ENCODE measurements at regions not wholly inside any gene's neighbourhood (a gene's known extent, or its start where the extent isn't known, plus 50 kb on each side); places are given as distances from the start of the nearest gene placed in this dataset.

DNA sequence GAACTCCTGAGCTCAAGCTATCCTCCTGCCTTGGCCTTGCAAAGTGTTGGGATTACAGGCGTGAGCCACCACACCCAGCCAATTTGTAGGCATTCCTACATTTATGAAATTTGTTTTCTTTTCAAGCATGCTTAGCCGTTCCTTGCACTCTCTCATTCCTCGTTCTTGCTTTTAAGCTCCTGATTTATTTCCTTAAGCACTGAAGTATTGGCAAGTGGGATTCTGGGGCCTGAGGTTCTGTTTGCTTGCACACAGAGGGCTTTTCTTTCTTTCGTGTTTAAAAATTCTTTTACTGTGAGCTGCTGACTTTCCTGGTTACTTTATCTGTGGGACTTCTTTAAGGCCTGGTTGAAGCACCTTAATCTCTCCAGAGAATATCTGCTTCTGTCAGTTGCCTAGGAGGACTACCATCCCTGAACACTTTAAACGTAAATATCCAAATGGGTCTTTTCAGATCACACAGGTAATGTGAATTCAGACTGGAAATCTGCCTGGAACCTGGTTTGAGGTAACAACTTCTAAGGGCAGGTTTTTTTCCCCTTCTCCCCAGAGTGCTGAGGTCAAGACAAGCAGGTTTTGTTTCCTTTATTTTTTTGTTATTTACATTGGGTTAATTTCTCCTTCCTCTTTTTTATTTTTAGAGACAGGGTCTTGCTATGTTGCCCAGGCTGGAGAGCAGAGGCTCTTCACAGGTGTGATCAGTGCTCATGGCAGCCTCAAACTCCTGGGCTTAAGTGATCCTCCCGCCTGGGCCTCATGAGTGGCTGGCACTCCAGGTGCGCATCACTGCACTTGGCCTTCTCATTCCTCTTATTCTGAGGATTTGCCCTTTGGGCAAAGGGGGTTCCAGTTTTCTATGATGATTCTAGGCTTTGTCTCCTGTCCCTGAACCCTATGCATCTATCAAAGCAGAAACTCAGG is 102.9 kb downstream of the PFKFB3 start:
- DNase-seq (ENCODE audit: low read depth): no peak

DNA sequence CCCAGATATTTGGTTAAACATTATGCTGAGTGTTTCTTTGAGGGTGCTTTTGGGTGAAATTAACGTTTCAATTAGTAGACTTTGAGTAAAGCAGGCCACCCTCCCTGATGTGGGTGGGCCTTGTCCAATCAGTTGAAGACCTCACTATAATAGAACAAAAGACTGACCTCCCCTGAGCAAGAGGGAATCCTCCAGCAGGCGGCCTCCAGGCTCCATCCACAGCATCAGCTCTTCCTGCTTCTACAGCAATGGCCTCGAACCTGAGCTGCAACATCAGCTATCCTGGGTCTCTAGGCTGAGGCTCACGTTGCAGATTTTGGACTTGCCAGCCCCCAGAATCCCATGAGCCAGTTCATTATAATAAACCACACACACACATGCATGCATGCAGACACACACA is 104.2 kb downstream of the PFKFB3 start:
- DNase-seq (ENCODE audit: low read depth): no peak

DNA sequence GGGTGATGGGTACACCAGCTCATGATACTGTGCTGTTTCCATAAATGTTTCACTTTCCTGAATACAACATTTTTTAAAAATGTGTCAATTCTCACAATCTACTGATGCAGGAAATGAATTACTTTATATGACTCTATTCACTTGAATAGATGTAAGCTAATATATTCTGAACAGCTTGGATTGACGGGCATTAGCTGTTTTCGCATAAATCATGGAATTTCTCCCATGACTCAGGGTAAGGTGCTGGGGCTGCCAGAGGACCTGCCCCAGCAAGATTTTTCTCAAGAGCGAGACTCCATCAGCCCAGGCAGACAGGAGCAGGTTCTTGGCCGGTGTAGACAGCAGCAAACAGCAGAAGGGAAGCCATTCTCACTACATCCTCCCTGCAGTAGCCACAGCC is 107.1 kb downstream of the PFKFB3 start:
- no peak for DNase-seq (ENCODE audit: low read depth)

DNA sequence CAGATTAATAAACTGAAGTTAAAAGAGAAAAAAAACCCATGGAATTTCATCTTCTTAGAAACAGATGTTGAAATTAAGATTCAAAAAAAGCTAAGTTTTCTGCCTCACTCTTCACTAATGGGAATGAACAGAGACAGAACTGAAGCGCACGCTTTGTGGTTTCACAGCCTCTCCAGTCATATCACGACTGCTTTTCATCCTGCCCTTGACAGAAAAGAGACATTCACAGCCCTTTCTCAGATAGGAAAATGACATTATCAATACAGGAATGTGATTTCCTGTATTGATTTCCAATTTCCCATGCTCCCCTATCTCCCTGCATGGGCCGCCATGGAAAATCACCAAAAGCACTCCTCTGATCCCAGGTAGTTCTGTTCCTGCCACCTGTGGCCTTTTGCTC is 108.2 kb downstream of the PFKFB3 start:
- DNase-seq (ENCODE audit: low read depth): no peak

DNA sequence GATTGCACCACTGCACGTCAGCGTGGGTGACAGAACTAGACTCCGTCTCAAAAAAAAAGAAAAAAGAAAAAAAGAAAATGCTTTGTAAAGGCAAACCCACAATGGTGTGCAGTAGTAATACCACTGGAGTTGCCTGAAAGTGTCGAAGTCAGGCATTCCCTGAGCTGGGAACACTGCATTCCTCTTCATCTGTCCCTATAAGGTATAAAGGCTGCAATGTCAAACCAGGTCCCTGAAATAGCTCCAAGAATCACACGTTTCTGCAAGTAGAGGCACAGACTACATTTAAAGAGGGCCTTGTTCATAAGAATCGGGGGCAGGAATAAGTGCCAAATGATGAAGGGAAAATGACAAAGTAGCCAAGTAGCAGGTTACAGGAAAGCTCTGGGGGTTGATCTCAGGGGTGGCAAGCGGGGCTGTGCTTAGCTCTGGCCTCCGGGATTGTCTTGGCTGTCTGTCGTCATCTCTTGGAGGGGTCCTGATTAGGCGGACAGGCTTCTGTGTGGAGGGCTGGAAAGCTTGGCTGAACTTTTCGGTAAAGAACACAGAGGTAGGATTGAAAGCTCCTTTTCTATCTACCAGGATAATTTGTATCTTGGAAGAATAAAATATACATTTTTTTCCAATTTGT is 109.1 kb downstream of the PFKFB3 start:
- no peak for DNase-seq (ENCODE audit: low read depth)

DNA sequence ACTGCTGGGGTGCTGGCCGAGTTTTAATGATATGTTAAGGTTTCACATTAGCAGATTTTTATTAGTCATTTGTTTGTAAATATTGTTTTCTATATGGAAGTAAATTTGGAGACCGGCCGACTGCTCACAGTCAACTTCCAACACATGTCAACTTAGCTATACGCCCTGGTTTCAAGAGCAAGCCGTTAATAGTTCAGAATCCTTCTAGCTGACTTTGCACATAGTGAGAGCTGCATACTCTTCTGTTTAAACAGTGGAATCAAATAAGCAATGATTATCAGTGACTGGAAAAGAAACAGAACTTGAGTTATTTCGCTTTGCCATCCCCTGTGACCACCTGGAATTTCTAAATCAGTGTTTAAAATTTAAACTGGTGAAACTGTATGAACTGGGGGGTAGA is 109.9 kb downstream of the PFKFB3 start:
- no peak for DNase-seq (ENCODE audit: low read depth)

DNA sequence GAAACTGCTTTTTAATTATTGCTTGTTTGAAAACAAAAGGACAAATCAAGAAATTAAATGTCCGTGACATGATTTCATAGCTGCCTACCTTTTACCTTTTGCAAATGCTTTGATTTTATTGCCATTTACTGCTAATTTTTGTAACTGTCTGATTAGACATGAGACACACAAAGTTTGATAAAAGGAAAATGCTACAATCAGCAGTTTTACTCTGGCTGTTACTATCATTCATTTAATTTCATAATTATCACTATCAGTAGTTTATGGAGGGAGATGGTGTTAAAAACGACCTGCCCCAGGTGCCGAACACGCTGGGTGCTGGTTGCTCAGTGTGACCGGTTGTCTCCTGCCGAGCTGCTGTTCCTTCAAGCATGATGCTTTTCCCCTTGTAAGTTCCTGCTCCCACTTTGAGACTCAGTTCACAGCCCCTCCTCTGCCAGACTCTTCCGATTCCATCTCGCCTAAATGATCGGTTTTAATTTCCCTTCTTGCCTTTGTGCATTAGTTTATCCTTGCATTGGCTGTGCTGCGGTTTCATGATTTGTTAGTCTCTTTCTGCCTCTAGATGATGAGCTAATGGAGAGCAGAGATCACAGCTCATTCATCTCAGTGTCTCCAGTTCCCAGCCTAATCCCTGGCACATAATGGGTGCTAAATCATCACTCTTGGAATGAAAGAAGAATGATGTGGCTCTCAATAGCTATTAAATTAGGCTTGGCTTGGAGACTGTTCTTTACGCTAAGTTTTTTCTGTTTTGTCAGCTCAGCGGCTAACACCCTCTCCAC is 110.6 kb downstream of the PFKFB3 start:
- DNase-seq (ENCODE audit: low read depth): no peak

DNA sequence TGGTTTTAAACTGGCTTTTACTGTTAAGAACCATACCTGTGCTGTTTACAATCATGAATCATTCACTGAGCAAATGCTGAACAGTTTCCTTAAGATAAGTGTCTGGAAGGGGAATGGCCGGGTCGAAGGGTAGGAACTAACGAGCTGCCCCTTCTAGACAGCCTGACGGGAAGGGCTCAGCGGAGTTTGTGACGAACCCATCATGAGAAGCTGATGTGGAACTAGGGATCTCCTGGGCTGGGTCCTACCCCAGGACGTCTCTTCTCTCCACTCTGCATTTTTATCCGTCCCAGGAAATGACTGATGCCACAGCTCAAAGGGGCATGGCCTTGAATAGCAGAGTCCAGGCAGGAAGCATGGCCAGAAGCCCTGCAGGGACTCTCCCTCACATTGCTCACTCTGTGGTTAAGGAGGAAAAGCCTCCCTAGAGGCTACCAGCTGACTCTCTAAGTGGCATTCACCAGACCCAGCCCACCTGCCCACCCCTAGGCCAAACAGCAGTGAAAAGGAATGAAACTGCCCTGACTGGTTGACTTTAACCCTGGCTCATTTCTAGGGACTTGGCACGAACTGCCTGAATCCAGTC is 112.0 kb downstream of the PFKFB3 start:
- peak; percentile 13 for DNase-seq (ENCODE audit: low read depth)

DNA sequence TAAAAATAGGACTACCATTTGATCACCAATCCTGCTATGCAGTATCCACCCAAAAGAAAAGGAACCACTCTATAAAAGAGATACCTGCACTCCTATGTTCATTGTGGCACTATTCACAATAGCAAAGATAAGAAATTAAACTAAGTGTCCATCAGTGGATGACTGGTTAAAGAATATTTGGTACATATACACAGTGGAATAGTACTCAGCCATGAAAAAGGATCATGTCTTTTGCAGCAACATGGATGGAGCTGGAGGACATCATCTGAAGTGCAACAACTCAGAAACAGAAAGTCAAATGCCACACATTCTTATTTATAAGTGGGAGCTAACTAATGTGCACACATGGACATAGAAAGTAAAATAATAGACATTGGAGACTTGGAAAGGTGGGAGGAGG is 116.4 kb downstream of the PFKFB3 start:
- no peak for DNase-seq (ENCODE audit: low read depth)

DNA sequence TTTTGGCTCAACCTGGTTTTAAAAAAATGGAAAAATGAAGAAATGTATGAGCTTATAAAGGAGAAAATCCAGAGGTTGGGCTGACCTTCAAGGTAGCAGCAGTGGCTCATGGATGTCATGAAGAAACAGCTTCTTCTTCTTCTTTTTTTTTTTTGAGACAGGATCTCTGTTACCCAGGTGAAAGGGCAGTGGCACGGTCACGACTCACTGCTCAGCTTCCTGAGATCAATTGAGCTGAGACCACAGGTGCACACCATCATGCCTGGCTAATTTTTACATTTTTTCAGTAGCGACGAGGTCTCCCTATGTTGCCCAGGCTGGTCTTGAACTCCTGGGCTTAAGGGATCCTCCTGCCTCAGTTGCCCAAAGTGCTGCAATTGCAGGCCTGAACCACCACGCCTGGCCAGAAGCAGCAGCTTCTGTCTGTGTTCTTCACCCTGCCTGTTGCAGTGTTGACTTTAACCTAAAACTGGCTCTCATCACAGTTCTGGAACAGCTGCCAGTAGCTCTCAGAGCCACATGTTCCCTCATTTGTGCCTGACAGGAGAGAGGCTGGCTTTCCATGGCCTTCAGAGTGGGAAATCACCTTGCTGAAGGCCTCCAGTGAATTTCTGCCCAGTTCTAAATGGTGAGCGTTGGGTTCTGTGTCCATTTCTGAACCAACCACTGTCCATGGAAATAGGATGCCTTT is 117.7 kb downstream of the PFKFB3 start:
- DNase-seq (ENCODE audit: low read depth): no peak

DNA sequence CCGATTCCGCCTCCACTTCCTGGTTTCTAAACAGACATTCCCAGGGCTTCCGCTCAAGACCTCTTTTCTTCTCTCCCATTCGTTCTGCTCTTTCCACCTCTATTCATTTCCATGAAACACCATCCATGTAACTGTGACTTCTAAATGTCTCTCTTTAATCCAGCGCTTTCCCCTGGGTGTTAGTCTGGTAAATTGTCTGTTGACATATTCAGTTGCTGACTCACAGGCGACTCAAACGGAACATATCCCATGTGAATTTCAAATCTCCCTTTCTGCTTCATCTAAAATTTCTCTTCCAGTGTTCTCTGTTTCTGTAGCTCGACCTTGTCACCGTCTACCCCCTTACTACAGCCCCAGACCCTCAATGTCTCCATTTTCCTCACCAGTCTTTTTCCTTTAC is 119.1 kb downstream of the PFKFB3 start:
- peak; percentile 54 for DNase-seq (ENCODE audit: low read depth)

DNA sequence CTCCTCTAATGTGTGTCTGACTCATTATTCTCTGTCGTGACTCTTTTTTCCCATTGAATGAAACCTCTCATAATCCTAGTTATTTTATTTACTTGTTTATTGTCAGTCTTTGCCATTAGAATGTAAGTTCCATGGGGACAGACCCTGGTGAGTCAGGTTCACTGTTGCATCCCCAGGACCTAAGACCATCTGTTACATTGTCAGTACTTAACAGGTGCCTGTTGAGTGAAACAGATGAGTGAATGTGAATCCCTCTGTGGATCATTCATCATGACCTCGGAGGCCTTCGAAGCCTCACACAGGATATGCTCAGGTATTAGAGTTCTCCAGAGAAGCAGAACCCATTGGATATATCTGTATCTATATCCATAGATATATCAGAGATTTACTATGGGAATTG is 120.1 kb downstream of the PFKFB3 start:
- no peak for DNase-seq (ENCODE audit: low read depth)

DNA sequence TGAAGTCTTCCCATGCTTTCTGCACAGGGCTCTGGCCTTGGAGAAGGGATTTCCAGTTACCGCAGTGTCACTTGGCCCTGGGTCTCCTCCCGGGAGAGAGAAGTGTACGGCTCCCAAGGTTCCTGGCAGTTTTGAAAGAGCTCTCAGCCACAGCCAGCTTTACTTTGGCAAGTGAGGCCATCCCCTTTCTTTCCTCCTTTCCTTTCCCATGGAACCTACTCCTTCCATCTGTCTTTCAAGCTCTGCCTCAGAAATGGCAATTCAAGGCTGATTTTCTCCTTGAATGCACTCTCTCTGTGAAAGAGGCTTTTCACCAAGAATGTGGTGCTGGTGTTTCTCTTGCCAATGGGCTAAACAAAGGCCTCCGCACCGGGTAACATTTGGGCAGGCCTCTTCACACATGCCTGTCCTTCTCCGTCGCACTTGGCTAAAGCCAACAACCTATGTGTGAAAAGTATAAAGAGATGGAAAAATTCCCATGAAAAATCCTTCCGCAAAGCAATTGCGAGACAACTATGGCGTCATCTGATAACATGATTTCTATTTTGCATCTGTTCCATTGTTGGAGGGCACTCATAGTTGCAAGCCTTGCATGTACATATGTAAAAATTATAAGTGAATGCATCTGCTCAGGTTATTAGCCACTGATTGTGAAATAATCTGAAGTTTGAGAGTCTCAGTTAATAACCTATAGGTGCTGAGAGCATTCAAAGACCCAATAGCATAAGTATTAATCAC is 125.4 kb downstream of the PFKFB3 start:
- no peak for DNase-seq (ENCODE audit: low read depth)

DNA sequence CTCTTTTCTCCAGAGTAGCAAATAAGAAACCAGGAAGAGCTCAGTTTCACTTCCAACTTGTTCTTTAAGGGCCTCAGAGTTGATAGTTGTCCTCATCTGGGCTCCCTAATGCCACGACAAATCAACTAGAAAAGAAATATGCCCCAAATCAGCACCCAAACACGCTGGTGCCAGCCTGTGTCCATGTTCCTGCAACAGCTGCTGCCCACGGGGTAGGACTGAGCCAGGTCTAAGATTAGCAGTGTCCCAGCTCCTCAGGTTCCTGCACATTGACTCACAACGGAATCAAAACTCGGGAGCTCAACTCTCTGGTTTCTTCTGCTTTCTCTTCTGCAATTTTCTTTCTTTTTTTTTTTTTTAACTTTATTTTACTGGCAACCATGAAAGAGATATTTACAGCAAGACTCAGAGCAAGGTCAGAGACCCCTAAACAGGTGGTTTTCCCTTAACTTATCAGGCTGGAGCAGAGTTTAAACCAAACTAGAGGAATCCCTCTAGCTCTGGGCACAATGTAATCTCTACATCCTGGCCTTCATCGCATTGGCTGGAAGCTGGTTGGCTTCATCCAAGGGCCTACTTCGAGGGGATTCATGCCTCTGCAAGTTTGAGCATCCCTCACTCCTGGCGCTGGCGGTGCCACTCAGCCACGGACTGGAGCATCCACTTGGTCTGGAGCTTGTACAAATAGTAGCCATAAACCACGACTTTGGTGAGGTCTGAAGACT is 126.1 kb downstream of the PFKFB3 start:
- DNase-seq (ENCODE audit: low read depth): no peak

DNA sequence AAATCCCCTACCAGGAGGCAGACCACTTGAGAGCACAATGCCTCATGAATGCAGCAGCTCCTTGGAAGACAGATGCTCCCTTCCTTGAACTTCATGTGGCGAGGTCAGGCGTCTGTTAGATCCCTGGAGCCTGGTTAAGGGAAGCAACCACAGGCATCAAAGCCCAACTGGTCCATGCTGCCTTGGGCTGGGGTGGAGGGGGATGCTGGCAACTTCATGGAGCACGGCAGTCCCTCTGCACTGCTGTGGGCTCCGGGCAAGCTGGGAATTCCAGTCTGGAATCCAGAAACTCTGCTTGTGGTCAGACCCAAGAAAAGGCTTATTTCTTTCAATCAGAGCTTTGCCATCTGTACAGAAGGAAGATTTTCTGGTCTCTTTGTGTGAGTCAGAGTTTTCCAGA is 130.4 kb downstream of the PFKFB3 start:
- DNase-seq (ENCODE audit: low read depth): no peak

DNA sequence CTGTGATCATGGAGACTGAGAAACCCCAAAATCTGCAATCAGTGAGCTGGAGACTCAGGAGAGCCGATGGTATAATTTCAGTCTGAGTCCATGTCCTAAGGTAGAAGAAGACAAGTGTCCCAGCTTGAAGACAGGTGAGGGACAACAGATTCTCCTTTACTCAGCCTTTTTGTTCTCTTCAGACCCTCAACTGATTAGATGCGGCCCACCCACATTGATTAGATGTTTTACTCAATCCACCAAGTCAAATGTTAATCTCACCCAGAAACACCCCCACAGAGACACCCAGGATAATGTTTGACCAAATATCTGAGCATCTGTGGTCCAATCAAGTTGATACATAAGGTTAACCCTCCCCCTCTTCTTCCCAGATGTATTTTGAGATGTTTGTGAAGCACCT is 131.2 kb downstream of the PFKFB3 start:
- no peak for DNase-seq (ENCODE audit: low read depth)

DNA sequence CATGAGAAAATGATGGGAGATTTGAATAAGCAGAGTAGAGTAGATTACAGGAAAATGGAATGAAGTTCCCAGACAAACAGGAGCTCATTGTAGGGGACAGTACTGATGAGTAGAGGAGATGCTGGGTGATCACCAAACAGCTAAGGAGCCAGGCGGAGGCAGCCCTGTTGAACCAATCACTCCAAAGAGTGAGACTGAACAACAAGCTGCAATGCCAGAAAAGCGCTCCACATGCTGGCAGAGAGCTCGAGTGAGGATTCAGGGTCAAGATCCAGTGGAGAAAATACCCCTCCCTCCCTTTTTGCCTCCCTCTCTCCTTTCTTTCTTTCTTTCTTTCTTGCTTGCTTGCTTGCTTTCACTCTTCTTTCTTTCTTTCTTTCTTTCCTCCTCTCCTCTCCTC is 133.3 kb downstream of the PFKFB3 start:
- DNase-seq (ENCODE audit: low read depth): no peak

DNA sequence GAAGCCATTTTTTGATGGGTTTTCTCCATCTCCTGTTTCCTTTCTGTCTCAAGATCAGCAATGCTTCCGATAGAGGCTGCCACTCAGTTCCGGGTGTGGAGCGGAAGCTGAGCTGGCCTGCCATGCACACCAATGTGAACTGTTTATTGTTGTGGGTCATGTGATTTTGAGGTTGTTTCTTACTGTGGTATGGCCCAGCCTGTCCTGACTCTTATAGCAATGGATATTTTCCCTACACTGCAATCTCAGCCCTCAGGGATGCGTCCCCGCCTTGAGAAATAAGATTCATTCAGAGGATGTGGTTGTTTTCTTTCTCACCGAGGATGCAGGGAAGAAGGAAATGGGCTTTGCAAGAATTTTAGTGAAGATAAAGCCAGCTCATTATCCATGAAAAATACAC is 134.7 kb downstream of the PFKFB3 start:
- no peak for DNase-seq (ENCODE audit: low read depth)

DNA sequence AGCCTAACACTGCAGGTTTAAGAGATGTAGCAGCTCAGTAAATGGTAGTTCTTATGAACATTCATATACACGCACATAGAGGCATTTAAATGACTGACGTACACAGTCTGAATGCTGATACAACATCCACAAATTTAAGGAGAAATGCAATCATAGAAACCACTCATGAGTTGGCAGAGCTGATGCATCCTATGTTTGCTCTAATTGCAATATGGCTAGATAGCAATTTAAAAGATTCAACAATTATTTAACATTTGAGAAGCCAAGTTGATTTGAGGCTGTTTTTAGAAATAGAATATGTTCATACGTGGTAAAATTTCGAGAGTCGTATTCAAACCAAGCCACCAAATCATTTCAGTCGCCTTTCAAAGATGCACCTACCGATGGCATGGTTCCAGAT is 135.6 kb downstream of the PFKFB3 start:
- no peak for DNase-seq (ENCODE audit: low read depth)

DNA sequence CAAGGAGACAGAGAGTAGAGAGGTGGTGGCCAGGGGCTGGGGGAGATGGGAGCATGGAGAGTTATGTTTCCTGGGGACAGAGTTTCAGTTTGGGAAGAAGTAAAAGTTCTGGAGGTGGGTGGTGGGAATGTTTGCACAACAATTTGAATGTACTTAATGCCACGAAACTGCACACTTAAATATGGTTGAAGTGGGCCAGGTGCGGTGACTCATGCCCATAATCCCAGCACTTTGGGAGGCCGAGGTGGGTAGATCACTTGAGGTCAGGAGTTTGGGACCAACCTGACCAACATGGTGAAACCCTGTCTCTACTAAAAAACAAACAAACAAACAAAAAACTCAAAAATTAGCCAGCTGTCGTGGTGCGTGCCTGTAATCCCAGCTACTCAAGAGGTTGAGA is 137.2 kb downstream of the PFKFB3 start:
- DNase-seq (ENCODE audit: low read depth): no peak

All from M059J (cell line).